Esophagus squamous epithelium (tissue), 4 donors: ENCODE measurements at regions not wholly inside any gene's neighbourhood (a gene's known extent, or its start where the extent isn't known, plus 50 kb on each side); places are given as distances from the start of the nearest gene placed in this dataset.

Source experiments
- CTCF ChIP-seq, 6 experiments: fragments of 450-650 bp in 4 of 6; fragments of 200-600 bp in 2 of 6; sonication (generic) in 2 of 6; IDR thresholded peaks; one replicate each; pipeline ENCODE4 v1.5.1; 2016 to 2019; ENCODE audit warnings: antibody characterized with exemption in 6 of 6, mild to moderate bottlenecking in 4 of 6, moderate library complexity in 4 of 6
- POLR2A ChIP-seq, 4 donors: fragments of 450-650 bp; IDR thresholded peaks; one replicate each; pipeline ENCODE4 v1.6.1; 2017; ENCODE audit warnings: antibody characterized with exemption in 4 of 4, mild to moderate bottlenecking in 4 of 4, moderate library complexity in 3 of 4

GRCh38 chr14:54125109-54125508 lies 168.5 kb upstream of the BMP4 start:
- TF ChIP-seq CTCF (IDR thresholded peaks at IDR 0.05) (no peak), POLR2A (IDR thresholded peaks at IDR 0.05) (no peak)
